Stimulated activated CD4-positive, alpha-beta T cell treated with anti-CD3 and anti-CD28 coated beads, Interleukin-12 subunit alpha, Interleukin-12 subunit beta, amount 100 ng/mL, for 4 hours (primary cell): ENCODE measurements at regions not wholly inside any gene's neighbourhood (a gene's known extent, or its start where the extent isn't known, plus 50 kb on each side); places are given as distances from the start of the nearest gene placed in this dataset.

Experiments used
- DNase-seq: peaks from one replicate; pipeline ENCODE4 v3.0.0-alpha.2; 2020

GRCh38 chr2:81225756-81226155 lies 921.2 kb upstream of the LRRTM1 start:
- no peak for DNase-seq

DNA sequence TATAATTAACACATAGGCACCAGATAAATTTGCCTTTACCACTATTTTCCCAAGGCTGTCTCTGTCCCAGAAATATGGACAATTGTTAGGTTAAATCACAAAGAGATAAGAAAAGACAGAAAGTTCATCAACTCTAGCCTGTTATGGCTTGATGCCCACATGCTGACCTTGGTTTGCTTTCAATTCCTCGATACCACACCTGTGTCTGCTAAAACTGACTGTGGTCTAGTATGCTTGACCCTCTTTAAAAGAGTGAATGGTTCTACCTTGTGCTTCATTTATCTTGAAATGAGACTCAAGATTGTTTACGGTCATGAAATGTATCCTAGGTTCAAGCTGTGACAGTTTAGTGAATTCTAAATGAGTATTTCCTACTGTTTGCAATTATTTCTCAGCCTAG lies 909.0 kb upstream of the LRRTM1 start:
- DNase-seq, result no peak

DNA sequence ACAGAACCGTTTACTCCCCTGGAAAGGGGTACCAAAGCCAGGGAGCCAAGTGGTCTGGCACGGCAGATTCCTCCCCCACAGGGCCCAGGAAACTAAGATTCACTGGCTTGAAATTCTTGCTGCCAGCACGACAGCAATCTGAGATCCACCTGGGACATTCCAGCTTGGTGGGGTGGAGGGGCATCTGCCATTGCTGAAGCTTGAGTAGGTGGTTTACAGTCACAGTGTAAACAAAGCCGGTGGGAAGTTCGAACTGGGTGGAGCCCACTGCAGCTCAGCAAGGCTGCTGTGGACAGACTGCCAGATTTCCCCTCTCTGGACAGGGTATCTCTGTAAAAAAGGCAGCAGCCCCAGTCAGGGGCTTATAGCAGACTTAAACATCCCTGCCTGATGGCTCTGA lies 901.7 kb upstream of the LRRTM1 start:
- DNase-seq, result no peak

GRCh38 chr2:81196933-81197628 lies 892.5 kb upstream of the LRRTM1 start:
- DNase-seq, result no peak

GRCh38 chr2:81196383-81196851 lies 891.9 kb upstream of the LRRTM1 start:
- DNase-seq, result no peak

DNA sequence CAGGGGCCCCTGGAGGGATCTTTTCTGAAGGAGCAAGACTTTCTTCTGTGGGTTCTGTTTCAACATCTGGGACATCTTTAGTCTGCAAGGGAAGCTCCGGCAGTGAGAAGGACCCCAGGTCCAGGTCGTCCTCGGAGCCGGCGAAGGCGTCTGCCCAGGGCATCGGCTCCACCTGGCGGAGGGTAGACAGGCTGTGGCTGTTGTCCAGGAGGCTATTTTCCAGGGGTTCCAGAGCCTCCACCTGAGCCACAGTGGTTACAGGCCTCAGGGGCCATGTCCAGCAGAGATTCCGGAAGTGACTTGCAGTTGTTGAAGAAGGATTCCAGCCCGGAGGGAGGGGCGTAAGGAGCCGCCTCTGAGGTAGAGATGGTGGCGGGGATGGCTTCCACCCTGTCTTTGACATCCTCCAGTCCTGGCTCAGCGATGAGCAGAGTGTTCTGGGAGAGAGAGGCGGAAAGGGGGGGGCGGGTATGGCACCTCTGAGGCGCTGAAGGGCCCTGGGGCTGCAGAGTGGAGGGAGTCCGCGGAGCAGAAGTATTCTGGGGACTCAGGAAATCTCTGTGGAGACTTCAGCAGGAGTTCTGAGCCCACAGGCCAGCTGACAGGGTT lies 891.3 kb upstream of the LRRTM1 start:
- no peak for DNase-seq

GRCh38 chr2:81195017-81195773 lies 890.6 kb upstream of the LRRTM1 start:
- no peak for DNase-seq

GRCh38 chr2:81194581-81194980 lies 890.0 kb upstream of the LRRTM1 start:
- no peak for DNase-seq

- DNase-seq, result no peak
Observed at GRCh38 chr2:81194176-81194575, 889.6 kb upstream of the LRRTM1 start.

DNA sequence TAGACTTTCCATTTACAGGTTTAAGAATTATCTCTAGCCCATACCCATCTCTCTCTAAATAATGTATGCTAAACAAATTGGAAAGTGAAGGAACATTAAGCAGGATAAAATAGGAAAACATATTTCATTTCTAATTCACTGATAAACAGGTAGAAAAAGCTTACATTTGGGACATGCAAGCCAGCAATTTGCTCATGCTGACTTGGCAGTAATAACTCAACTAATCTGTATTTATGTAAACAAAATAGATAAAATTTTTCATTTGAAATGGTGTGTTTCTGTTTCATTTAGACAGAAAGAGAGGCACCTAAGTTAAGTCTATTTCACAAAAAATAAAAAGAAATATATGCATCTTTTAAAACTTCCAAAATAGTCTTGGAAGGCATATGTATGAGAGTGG lies 877.3 kb upstream of the LRRTM1 start:
- no peak for DNase-seq

- DNase-seq, result no peak
Observed at GRCh38 chr2:81171447-81171846, 866.9 kb upstream of the LRRTM1 start.

GRCh38 chr2:81163583-81163982 lies 859.0 kb upstream of the LRRTM1 start:
- DNase-seq, result no peak

DNA sequence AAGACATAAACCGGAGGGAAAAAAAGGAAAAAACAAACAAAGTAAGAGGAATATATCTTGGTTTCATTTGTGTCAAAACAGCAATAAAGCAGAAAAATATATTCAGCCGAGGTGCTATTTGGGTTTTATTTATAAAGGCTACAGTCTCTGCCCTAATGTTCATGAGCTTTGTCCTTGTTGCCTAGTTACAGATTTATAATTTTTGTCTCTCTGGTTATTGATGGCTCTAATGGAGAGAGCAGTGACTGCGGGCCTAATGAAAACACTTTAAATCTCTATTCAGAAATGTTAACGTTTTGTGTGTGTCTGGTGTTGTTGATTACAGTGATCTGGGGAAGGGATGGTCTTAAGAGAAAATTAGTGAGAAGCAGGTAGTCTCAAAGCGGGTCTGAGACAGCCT lies 854.0 kb upstream of the LRRTM1 start:
- no peak for DNase-seq

DNA sequence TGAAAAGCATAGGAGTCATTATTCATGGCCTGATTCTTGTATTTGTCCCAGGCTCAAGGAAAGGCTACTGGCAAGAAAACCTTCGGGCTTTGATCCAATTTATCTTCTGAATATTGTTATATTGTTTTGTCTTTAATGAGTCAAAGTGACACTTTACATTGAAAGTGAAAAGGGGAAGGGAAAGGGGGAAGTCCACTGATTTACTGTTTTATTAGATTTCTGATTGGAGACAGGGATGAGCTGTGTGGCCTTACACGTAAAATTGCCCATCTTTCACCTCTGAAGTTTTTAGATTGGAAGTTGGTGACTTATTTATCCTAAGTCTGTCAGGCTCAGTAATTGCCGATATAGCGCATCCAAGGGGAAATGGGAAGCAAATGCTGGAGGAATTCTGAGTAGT lies 843.8 kb upstream of the LRRTM1 start:
- DNase-seq, result no peak

DNA sequence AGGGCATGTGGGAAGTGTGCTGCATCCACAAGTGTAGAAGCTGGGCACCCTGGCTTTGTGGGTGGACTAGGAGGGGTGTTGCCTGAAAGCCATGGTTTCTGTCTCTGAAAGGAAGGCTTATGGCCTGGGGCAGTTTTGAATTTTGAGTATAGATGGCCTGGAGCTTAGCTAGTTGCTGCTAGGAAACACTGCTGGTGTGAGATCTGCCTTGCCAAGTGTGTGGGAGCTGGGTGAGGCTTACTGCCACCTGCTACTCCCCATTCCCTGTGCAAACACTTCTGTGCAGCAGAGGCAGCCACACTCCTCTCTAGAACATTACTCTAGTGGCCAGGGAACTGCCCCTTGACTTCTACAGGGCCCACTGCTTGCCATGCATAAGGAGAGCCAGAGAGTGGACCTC lies 831.7 kb upstream of the LRRTM1 start:
- no peak for DNase-seq

GRCh38 chr2:81097361-81097760 lies 792.8 kb upstream of the LRRTM1 start:
- DNase-seq, result no peak

DNA sequence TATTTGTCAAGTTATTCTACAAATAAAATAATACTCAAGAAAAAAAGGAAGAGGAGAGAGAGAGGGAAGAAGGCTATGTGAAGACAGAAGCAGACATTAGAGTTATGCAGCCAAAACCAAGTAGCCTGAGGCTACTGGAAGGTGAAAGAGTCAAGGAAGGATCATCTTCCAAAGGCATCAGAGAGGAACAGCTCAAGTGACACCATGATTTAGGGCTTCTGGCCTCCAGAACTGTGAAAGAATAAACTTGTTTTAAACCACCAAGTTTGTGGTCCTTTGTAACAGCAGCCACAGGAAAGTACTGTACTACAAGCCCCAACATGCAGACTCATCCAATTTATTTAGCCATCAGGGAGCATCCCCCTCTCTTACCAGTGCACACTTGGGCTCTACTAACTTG lies 788.5 kb upstream of the LRRTM1 start:
- DNase-seq, result no peak

- no peak for DNase-seq
Observed at GRCh38 chr2:81087646-81088045, 783.1 kb upstream of the LRRTM1 start.

- no peak for DNase-seq
Observed at GRCh38 chr2:81084101-81084500, 779.5 kb upstream of the LRRTM1 start.

DNA sequence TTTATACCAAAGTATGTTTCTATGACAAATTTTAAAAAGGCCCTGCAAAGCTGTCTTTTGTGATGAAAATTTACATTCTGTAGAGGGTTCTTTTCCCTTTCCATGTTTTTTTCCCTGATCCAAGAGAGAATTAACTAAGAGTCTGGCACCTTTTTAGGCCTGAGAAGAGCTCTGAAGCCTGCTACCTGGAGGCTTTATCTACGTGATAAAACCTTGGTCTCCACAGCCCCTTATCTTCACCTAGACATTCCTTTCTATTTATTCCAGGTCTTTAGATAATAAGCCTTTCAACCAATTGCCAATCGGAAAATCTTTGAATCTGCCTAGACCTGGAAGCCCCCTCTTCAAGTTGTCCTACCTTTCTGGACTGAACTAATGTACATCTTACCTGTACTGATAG lies 774.1 kb upstream of the LRRTM1 start:
- no peak for DNase-seq

- no peak for DNase-seq
Observed at GRCh38 chr2:81078102-81078501, 773.5 kb upstream of the LRRTM1 start.

- DNase-seq, result no peak
Observed at GRCh38 chr2:81077396-81077795, 772.8 kb upstream of the LRRTM1 start.

DNA sequence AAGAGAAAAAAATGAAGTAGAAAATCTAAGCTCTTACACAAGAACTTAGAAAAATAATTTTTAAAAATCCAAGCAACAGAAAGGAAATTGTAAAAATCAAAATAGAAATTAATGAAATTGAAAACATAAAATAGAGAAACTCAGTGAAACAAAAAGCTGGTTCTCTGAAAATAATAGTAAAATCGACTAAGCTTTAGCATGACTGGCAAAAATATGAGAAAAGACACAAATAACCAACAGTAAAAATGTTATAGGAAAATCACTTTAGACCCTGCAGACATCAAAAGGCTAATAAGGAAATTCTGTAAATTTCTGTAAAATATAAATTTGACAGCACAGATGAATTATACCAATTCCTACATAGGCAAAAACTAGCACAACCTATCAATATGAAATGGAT lies 768.9 kb upstream of the LRRTM1 start:
- DNase-seq, result no peak

DNA sequence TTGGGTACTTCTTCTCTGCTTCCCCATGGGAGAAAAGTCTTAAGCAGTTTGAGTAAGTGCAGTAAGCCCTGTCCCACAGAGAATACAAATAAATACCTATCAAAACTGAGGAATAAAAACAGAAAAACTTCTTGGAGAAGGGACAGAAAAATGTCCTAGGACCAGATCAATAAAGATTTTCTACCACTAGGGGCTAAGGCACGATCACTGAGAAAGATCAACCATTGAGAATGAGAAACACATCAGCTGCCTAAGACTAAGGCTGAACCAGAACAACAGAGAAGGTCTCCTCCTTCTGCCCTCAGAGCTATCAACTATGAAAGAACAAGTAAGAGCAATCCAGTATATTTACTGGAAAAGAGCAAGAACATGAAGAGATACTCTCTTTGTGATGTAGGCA lies 763.6 kb upstream of the LRRTM1 start:
- DNase-seq, result no peak
